ENCODE measurements at regions not wholly inside any gene's neighbourhood (a gene's known extent, or its start where the extent isn't known, plus 50 kb on each side); places are given as distances from the start of the nearest gene placed in this dataset.

GRCh38 chr11:19366992-19367709 lies 126.4 kb upstream of the E2F8 start:
- ATAC-seq (ENCODE audit: insufficient read depth, low FRiP score) (no peak), DNase-seq (no peak)
- H3K36me3 ChIP-seq (ENCODE audit: control insufficient read depth in 4 of 4, insufficient read depth in 4 of 4, low read length in 4 of 4) = no peaks in the 10 kb centered on the region
- H3K4me3 ChIP-seq = no peak overlapping the region
- H3K9ac ChIP-seq (ENCODE audit: insufficient read depth in 1 of 2, low read length in 2 of 2) = no peak overlapping the region
- WGBS, 2 donors = 82 to 94% methylated on average over 2 of the region's 2 CpGs
- TF ChIP-seq CTCF (IDR thresholded peaks at IDR 0.05; ENCODE audit: control extremely low read depth, extremely low read depth) = no peak
- peak overlapping the region in 1 of 2 donors; percentile 13 for H3K27ac ChIP-seq (ENCODE audit: low read depth in 1 of 2, low read length in 1 of 2)
- peaks cover 6 to 9% (median 7%) of the 10 kb centered on the region in 5 donors for H3K4me1 ChIP-seq (ENCODE audit: control insufficient read depth in 5 of 5, insufficient read depth in 5 of 5, low read length in 5 of 5)
- no peaks in the 10 kb centered on the region for H3K9me3 ChIP-seq (ENCODE audit: control insufficient read depth in 4 of 4, insufficient read depth in 3 of 4, low read length in 3 of 4)
- peaks cover 0 to 12% (median 3%) of the 10 kb centered on the region in 3 donors for H3K27me3 ChIP-seq (ENCODE audit: control insufficient read depth in 3 of 3, insufficient read depth in 3 of 3, low read length in 2 of 3)

DNA sequence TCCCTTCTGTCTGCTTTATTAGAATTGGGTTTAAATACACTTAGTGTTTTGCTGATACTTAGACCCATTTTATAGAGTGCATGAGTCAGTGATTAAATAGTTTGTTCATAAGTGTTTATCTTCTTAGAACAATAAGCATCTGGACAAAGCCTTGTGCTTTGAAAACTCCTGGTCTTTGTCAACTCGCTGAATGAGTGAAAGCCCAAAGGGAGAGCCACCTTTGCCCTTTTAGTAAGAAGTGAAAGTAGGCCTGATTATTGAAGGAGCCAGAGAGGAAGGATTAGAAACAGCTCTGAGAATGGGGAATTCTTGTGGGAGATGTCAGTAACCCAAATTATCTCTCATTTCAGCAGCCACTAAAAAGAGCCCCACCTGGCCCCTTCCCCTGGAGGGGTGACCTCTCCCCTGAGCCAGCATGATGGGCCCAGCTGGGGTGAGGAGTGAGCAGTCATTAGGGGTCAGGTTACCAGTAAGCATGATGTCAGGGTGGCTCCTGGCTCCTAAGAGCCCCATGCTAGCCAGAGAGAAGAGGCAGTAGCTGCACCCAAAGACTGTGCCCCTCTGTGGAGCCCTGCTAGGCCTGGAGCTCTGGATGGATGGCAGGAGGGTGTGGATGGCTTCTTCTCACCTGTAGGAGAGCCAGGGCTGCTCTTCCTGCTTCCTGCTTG lies 125.1 kb upstream of the E2F8 start:
- 61 to 71% methylated on average over 1 of the region's 1 CpG for WGBS, 2 donors
- Histone ChIP-seq H3K27ac (ENCODE audit: low read depth in 1 of 2, low read length in 1 of 2) (no peak overlapping the region), H3K9ac (ENCODE audit: insufficient read depth in 1 of 2, low read length in 2 of 2) (no peak overlapping the region), H3K4me3 (no peak overlapping the region), H3K27me3 (ENCODE audit: control insufficient read depth in 3 of 3, insufficient read depth in 3 of 3, low read length in 2 of 3) (peaks cover 0 to 20% (median 3%) of the 10 kb centered on the region in 3 donors), H3K36me3 (ENCODE audit: control insufficient read depth in 4 of 4, insufficient read depth in 4 of 4, low read length in 4 of 4) (no peaks in the 10 kb centered on the region), H3K9me3 (ENCODE audit: control insufficient read depth in 4 of 4, insufficient read depth in 3 of 4, low read length in 3 of 4) (no peaks in the 10 kb centered on the region), H3K4me1 (ENCODE audit: control insufficient read depth in 5 of 5, insufficient read depth in 5 of 5, low read length in 5 of 5) (peaks cover 6 to 9% (median 7%) of the 10 kb centered on the region in 5 donors)
- ATAC-seq (ENCODE audit: insufficient read depth, low FRiP score) = no peak
- no peak for DNase-seq
- TF ChIP-seq CTCF (IDR thresholded peaks at IDR 0.05; ENCODE audit: control extremely low read depth, extremely low read depth) = no peak

DNA sequence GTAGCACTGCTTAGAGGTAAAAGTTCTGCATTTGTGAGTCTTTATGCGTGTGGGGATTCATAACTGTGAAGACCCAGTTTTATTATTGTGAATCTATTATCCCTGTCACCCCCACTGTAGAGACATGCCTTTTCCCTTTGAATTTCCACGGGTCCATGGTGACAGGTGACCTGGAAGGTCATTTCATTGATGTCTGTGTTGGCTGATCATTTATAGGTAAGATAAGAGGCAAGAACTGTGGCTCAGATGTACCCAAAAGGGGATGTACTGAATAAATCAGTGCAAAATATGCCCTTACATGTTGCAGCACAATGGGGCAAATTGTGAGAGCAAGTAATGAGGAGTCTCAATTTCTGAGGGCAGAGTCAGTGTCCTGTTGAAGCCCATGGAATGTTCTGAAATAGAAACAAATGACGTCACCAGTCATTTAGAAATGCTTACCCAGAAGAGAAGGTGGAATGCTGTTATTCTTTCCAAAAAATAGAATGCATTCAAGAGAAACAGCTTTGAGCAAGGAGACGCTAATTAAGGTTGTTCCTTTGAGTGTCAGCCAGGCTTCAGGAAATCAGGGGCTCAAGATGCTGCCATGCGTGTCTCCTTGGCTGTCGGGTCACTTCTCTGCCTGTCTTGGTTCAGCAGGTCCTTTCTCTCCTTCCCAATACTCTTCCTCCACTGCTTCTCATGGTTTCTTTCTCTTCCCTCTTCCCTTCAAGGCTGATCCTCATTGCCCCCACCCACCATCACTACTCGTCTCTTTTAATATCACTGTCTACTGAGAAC lies 118.7 kb upstream of the E2F8 start:
- no peak for TF ChIP-seq CTCF (IDR thresholded peaks at IDR 0.05; ENCODE audit: control extremely low read depth, extremely low read depth)

More for the DNA sequence above, 118.7 kb upstream of the E2F8 start:
- Histone ChIP-seq H3K9ac (ENCODE audit: insufficient read depth in 1 of 2, low read length in 2 of 2) (no peak overlapping the region), H3K4me1 (ENCODE audit: control insufficient read depth in 5 of 5, insufficient read depth in 5 of 5, low read length in 5 of 5) (peaks cover 0 to 8% (median 0%) of the 10 kb centered on the region in 5 donors), H3K27ac (ENCODE audit: low read depth in 1 of 2, low read length in 1 of 2) (peak overlapping the region in 1 of 2 donors; percentile 38), H3K4me3 (no peak overlapping the region), H3K9me3 (ENCODE audit: control insufficient read depth in 4 of 4, insufficient read depth in 3 of 4, low read length in 3 of 4) (no peaks in the 10 kb centered on the region), H3K27me3 (ENCODE audit: control insufficient read depth in 3 of 3, insufficient read depth in 3 of 3, low read length in 2 of 3) (peaks cover 0 to 60% (median 45%) of the 10 kb centered on the region in 3 donors), H3K36me3 (ENCODE audit: control insufficient read depth in 4 of 4, insufficient read depth in 4 of 4, low read length in 4 of 4) (no peaks in the 10 kb centered on the region)
- DNase-seq = no peak
- WGBS, 2 donors = 75 to 84% methylated on average over 7 of the region's 7 CpGs
- no peak for ATAC-seq (ENCODE audit: insufficient read depth, low FRiP score)

All from lung (tissue), 11 donors.